ENCODE measurements at regions not wholly inside any gene's neighbourhood (a gene's known extent, or its start where the extent isn't known, plus 50 kb on each side); places are given as distances from the start of the nearest gene placed in this dataset.

GRCh38 chr12:34166427-34167060, 144.2 kb downstream of the ALG10 start:
- TF ChIP-seq EZH2phosphoT487 (IDR thresholded peaks at IDR 0.05; ENCODE audit: borderline replicate concordance) (no peak), CTCF (conservative IDR thresholded peaks at IDR 0.05; ENCODE audit: low read length) (no peak)

Measured in Loucy (cell line).